MCF 10A (cell line): ENCODE measurements at regions not wholly inside any gene's neighbourhood (a gene's known extent, or its start where the extent isn't known, plus 50 kb on each side); places are given as distances from the start of the nearest gene placed in this dataset.
A peak's percentile ranks its signal among the peaks of the same experiment; 100 is the strongest.

Source experiments
- BruUV-seq: library from RNA; stranded (reverse); fragments of 400-500 nt; replicated peaks from 2 replicates; lab custom pipeline; 2021; lab: Mats Ljungman, UMichigan
- CTCF ChIA-PET: fragments of 300-600 bp; sonication (Branson Sonifier 250); formaldehyde crosslinking; extraction: SDS; loops from one replicate; lab custom pipeline; 2021; ENCODE audit warnings: antibody characterized with exemption, inconsistent platforms; lab: Yijun Ruan, JAX
- POLR2A ChIA-PET: fragments of 300-600, 350-650 bp; sonication (Branson Sonifier 250); formaldehyde crosslinking; extraction: SDS; loops from one replicate; lab custom pipeline; 2020; ENCODE audit warnings: antibody characterized with exemption, inconsistent platforms; lab: Yijun Ruan, JAX
- DNase-seq: peaks from one replicate; pipeline ENCODE4 v3.0.0-alpha.2; 2018; ENCODE audit not compliant: unreplicated experiment
- H3K27ac Mint-ChIP-seq: one replicate; pipeline ENCODE4 v1.8.0; 2022; ENCODE audit warnings: mild to moderate bottlenecking, low read depth, mixed read lengths; ENCODE audit not compliant: unreplicated experiment
- H3K27me3 Mint-ChIP-seq: one replicate; pipeline ENCODE4 v1.8.0; 2022; ENCODE audit warnings: mixed read lengths; ENCODE audit not compliant: insufficient read depth, unreplicated experiment
- H3K36me3 Mint-ChIP-seq: one replicate; pipeline ENCODE4 v1.8.0; 2022; ENCODE audit warnings: mild to moderate bottlenecking, moderate library complexity, mixed read lengths; ENCODE audit not compliant: insufficient read depth, unreplicated experiment
- H3K4me1 Mint-ChIP-seq: one replicate; pipeline ENCODE4 v1.8.0; 2022; ENCODE audit warnings: mixed read lengths; ENCODE audit not compliant: insufficient read depth, unreplicated experiment
- H3K4me3 Mint-ChIP-seq: one replicate; pipeline ENCODE4 v1.8.0; 2022; ENCODE audit warnings: mild to moderate bottlenecking, moderate library complexity, mixed read lengths; ENCODE audit not compliant: unreplicated experiment
- H3K9me3 Mint-ChIP-seq: one replicate; pipeline ENCODE4 v1.8.0; 2022; ENCODE audit warnings: mixed read lengths; ENCODE audit not compliant: unreplicated experiment
- CTCF ChIP-seq: fragments of 200-600 bp; IDR thresholded peaks from one replicate; pipeline ENCODE4 v1.8.0; 2022; ENCODE audit warnings: antibody characterized with exemption, mild to moderate bottlenecking; ENCODE audit not compliant: unreplicated experiment
- intact Hi-C: fragments of 100-400 bp; cut with micrococcal nuclease; formaldehyde crosslinking; loops from 2 replicates; pipeline ENCODE4 v1.14.1; 2022

DNA sequence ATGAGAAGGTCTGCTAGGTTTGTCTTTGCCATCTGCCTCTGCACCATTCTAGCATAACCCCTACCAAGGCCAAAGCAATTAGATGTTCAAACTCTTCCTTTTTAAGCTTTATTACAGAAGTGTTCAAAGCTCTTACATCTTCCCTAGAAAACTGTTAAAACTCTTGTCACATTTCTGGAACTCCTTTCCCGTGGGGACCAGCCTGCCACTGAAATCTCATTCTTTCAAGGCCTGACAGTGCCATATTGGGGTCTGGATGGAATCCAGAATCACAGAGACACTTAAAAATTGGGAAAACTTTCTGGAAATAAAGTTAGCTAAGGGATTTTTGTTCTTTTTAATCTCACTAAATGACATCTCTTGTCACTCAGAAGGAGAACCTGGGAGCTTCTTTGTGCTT, 153.8 kb upstream of the SLCO3A1 start:
- Mint-ChIP-seq H3K4me1 (peaks cover 16% of the 10 kb centered on the region), H3K4me3 (no peak overlapping the region), H3K36me3 (no peaks in the 10 kb centered on the region), H3K27ac (no peak overlapping the region), H3K9me3 (peaks cover 6% of the 10 kb centered on the region), H3K27me3 (no peaks in the 10 kb centered on the region)
- no peak for TF ChIP-seq CTCF
- POLR2A ChIA-PET = no interaction called here
- CTCF ChIA-PET = interaction anchor here (0.6 to 1.3 kb wide), 2 partner anchors 26 to 264 kb away, joined by 3 to 4 read pairs; no protein-coding TSS in a partner anchor
- no TSS peak for BruUV-seq
- DNase-seq = no peak
- intact Hi-C loops = loop anchor here (5.0 to 10.0 kb wide), 5 partner anchors 153 to 395 kb away; partner anchors contain the start of gene SLCO3A1

- BruUV-seq = no TSS peak
- TF ChIP-seq CTCF = no peak
- Mint-ChIP-seq H3K27ac (no peak overlapping the region), H3K36me3 (no peaks in the 10 kb centered on the region), H3K9me3 (peaks cover 6% of the 10 kb centered on the region), H3K4me3 (no peak overlapping the region), H3K27me3 (no peaks in the 10 kb centered on the region), H3K4me1 (peaks cover 15% of the 10 kb centered on the region)
- intact Hi-C loops = loop anchor here (5.0 to 10.0 kb wide), 5 partner anchors 149 to 398 kb away; partner anchors contain the start of gene SLCO3A1
- DNase-seq = no peak
- CTCF ChIA-PET = interaction anchor here (0.6 to 0.8 kb wide), 2 partner anchors 236 to 684 kb away, joined by 3 read pairs; no protein-coding TSS in a partner anchor
- POLR2A ChIA-PET = no interaction called here
Observed at GRCh38 chr15:91703274-91703673, 150.2 kb upstream of the SLCO3A1 start.

DNA sequence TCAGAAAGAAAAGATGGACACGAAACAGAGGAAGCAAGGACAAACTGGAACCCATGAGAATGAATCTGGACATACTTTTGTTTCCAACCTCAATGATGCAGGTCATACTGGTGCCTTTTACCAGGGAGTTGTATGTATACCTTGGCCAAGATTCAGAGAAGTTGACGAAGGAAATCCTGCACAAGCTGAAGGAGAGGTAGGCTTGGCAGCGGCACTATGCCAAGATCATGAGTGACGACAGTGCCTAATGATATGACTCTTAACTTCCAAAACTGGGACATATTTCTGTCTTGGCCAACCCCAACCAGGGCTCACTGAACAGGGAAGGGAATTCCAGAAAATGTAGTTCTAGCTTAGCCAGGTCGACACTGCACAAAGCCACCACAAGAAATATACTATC, 149.2 kb upstream of the SLCO3A1 start:
- Mint-ChIP-seq H3K9me3 (peaks cover 6% of the 10 kb centered on the region), H3K27me3 (no peaks in the 10 kb centered on the region), H3K27ac (peak overlapping the region; percentile 52), H3K36me3 (no peaks in the 10 kb centered on the region), H3K4me3 (no peak overlapping the region), H3K4me1 (peaks cover 15% of the 10 kb centered on the region)
- ChIA-PET CTCF (interaction anchor here (0.6 to 4.2 kb wide), 7 partner anchors 9 to 392 kb away, joined by 3 to 46 read pairs (median 5); no protein-coding TSS in a partner anchor), POLR2A (interaction anchor here (0.6 to 1.0 kb wide), 2 partner anchors 9 to 149 kb away, joined by 3 read pairs; partner anchors contain the start of gene SLCO3A1)
- intact Hi-C loops = loop anchor here (5.0 to 10.0 kb wide), 5 partner anchors 148 to 400 kb away; partner anchors contain the start of gene SLCO3A1
- no TSS peak for BruUV-seq
- DNase-seq = peak; percentile 86
- TF ChIP-seq CTCF = no peak

DNA sequence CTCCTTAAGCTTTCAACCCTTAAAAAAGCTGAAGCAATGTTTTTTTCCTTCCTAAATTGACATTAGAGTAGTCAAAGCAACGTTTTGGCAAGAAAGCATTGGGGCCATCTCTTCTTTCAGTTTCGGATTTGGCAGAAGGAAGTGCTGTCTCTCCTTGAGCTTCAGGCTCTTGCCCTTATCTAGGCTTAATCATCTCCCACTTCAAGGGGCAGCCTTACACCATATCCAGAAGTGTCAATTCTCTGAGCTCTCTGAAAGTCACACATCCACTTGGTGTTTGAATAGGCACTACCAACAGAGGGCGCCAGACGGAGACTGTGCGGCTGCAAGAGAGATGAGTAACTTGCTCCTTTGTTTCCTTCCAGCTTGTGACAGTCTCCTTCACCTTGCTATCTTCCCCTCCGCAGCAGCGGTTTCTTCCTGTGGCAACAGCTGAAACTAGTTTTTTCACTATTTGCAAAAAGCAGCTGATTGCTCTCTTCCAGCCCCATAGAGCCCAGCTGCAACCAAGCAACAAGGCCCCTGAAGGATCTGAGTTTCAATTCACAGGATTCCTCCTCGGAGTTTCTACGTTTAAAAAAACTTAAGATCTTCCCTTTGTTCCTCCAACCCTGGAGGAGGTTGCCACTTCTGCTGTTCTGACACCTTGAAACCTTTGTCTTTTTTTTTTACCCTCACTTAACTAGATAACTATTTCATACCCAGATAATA, 147.0 kb upstream of the SLCO3A1 start:
- Mint-ChIP-seq H3K36me3 (no peaks in the 10 kb centered on the region), H3K27ac (no peak overlapping the region), H3K27me3 (peaks cover 9% of the 10 kb centered on the region), H3K4me3 (no peak overlapping the region), H3K4me1 (peaks cover 15% of the 10 kb centered on the region), H3K9me3 (peaks cover 6% of the 10 kb centered on the region)
- intact Hi-C loops = loop anchor here (1.0 to 10.0 kb wide), 5 partner anchors 172 to 402 kb away; no protein-coding TSS in a partner anchor
- CTCF ChIA-PET = interaction anchor here (0.6 to 4.2 kb wide), 50 partner anchors 11 to 643 kb away, joined by 3 to 46 read pairs (median 4); partner anchors contain the start of gene SLCO3A1
- POLR2A ChIA-PET = interaction anchor here (0.9 to 1.6 kb wide), 4 partner anchors 11 to 160 kb away, joined by 3 to 7 read pairs (median 4); partner anchors contain the start of gene SLCO3A1
- no TSS peak for BruUV-seq
- peak; percentile 81 for DNase-seq
- peak; percentile 80 for TF ChIP-seq CTCF
